Body of pancreas (tissue), 4 donors: ENCODE measurements at regions not wholly inside any gene's neighbourhood (a gene's known extent, or its start where the extent isn't known, plus 50 kb on each side); places are given as distances from the start of the nearest gene placed in this dataset.

Experiments
- ATAC-seq: fragments of 150-250 bp; one replicate; pipeline ENCODE4 v1.9.1; 2016
- DNase-seq, 4 donors: peaks; one replicate each; pipeline ENCODE4 v3.0.0-alpha.2; 2019
- H3K27ac ChIP-seq, 4 donors: fragments of 200-600 bp; sonication (generic); 1 replicate in 3 of 4; 2 replicates in 1 of 4; pipeline versions ENCODE4 v1.5.1 to v1.6.1; 2016 to 2019; ENCODE audit warnings: mild to moderate bottlenecking in 1 of 4, mixed read lengths in 1 of 4, moderate library complexity in 1 of 4
- H3K27me3 ChIP-seq, 2 donors: fragments of 200-600 bp; sonication (generic); one replicate each; pipeline ENCODE4 v1.6.0; 2016; ENCODE audit warnings: mild to moderate bottlenecking in 1 of 2
- H3K36me3 ChIP-seq, 2 donors: fragments of 200-600 bp; sonication (generic); replicated peaks in 1 of 2; 2 replicates each; pipeline ENCODE4 v1.5.1; 2016; ENCODE audit warnings: low read depth in 2 of 2; ENCODE audit not compliant: insufficient read depth in 1 of 2
- H3K4me1 ChIP-seq: fragments of 200-600 bp; sonication (generic); one replicate; pipeline ENCODE4 v1.6.0; 2016
- H3K4me3 ChIP-seq, 2 donors: fragments of 200-600 bp; sonication (generic); 1 replicate in 1 of 2; 2 replicates in 1 of 2; pipeline ENCODE4 v1.5.1; 2016 to 2019
- H3K9me3 ChIP-seq, 3 donors: fragments of 200-600 bp; sonication (generic); 1 replicate in 2 of 3; 2 replicates in 1 of 3; pipeline ENCODE4 v1.5.1; 2016
- CTCF ChIP-seq, 7 experiments: fragments of 450-650 bp in 4 of 7; fragments of 200-600 bp in 3 of 7; sonication (generic) in 3 of 7; IDR thresholded peaks; one replicate each; pipeline ENCODE4 v1.5.1; 2016 to 2019; ENCODE audit warnings: antibody characterized with exemption in 7 of 7
- POLR2A ChIP-seq, 3 donors: fragments of 450-650 bp; IDR thresholded peaks; one replicate each; pipeline ENCODE4 v1.6.1; 2016; ENCODE audit warnings: antibody characterized with exemption in 3 of 3, mild to moderate bottlenecking in 2 of 3
- WGBS, 2 donors: methylation state at CpG; one replicate each; pipeline ENCODE4 v1.1.5; 2017; 5-methylcytosine and 5-hydroxymethylcytosine counted together
- intact Hi-C: fragments of 100-400 bp; cut with DNase I; formaldehyde crosslinking; loops from one replicate; pipeline ENCODE4 v1.15.1; 2023

- no peaks in the 10 kb centered on the region for H3K9me3 ChIP-seq
- H3K36me3 ChIP-seq: no peaks in the 10 kb centered on the region
- H3K4me3 ChIP-seq: no peak overlapping the region
- no peaks in the 10 kb centered on the region for H3K4me1 ChIP-seq
- WGBS, 2 donors: 67 to 70% methylated on average over 2 of the region's 2 CpGs
- DNase-seq (no peak), ATAC-seq (no peak)
- intact Hi-C loops: no loop called here
- H3K27ac ChIP-seq: no peak overlapping the region
- TF ChIP-seq CTCF (IDR thresholded peaks at IDR 0.05) (no peak), POLR2A (IDR thresholded peaks at IDR 0.05) (no peak)
- no peaks in the 10 kb centered on the region for H3K27me3 ChIP-seq
Measured at GRCh38 chr13:53638040-53638439, 609.4 kb downstream of the OLFM4 start.

GRCh38 chr13:53642306-53642705 lies 613.7 kb downstream of the OLFM4 start:
- WGBS, 2 donors: 35 to 60% methylated on average over 3 of the region's 3 CpGs
- no peak for DNase-seq

GRCh38 chr13:53648673-53649072 lies 620.1 kb downstream of the OLFM4 start:
- Histone ChIP-seq H3K9me3 (no peaks in the 10 kb centered on the region), H3K4me3 (no peak overlapping the region), H3K27me3 (no peaks in the 10 kb centered on the region), H3K4me1 (no peaks in the 10 kb centered on the region), H3K27ac (no peak overlapping the region), H3K36me3 (no peaks in the 10 kb centered on the region)
- DNase-seq (no peak), ATAC-seq (no peak)
- 68 to 79% methylated on average over 3 of the region's 3 CpGs for whole genome bisulfite sequencing, 2 donors
- TF ChIP-seq POLR2A (IDR thresholded peaks at IDR 0.05) (no peak), CTCF (IDR thresholded peaks at IDR 0.05) (no peak)
- intact Hi-C loops: no loop called here

More at GRCh38 chr13:53642306-53642705, 613.7 kb downstream of the OLFM4 start:
- H3K27ac ChIP-seq: no peak overlapping the region
- no peaks in the 10 kb centered on the region for H3K36me3 ChIP-seq
- intact Hi-C loops: no loop called here
- no peaks in the 10 kb centered on the region for H3K4me1 ChIP-seq
- no peak for ATAC-seq
- no peaks in the 10 kb centered on the region for H3K27me3 ChIP-seq
- TF ChIP-seq POLR2A (IDR thresholded peaks at IDR 0.05) (no peak), CTCF (IDR thresholded peaks at IDR 0.05) (no peak)
- H3K9me3 ChIP-seq: no peaks in the 10 kb centered on the region
- H3K4me3 ChIP-seq: no peak overlapping the region

- no peak for DNase-seq
- Histone ChIP-seq H3K36me3 (no peaks in the 10 kb centered on the region), H3K4me3 (no peak overlapping the region), H3K4me1 (no peaks in the 10 kb centered on the region), H3K27ac (no peak overlapping the region), H3K9me3 (no peaks in the 10 kb centered on the region), H3K27me3 (no peaks in the 10 kb centered on the region)
- no peak for ATAC-seq
- no peak for TF ChIP-seq POLR2A (IDR thresholded peaks at IDR 0.05)
- 56 to 63% methylated on average over 2 of the region's 2 CpGs for WGBS, 2 donors
- intact Hi-C loops: no loop called here
Measured at GRCh38 chr13:53672005-53672404, 643.4 kb downstream of the OLFM4 start.

- no peaks in the 10 kb centered on the region for H3K9me3 ChIP-seq
- H3K27ac ChIP-seq: no peak overlapping the region
- no peaks in the 10 kb centered on the region for H3K4me1 ChIP-seq
- no peak for TF ChIP-seq POLR2A (IDR thresholded peaks at IDR 0.05)
- TF ChIP-seq CTCF (IDR thresholded peaks at IDR 0.05): no peak
- no peak overlapping the region for H3K4me3 ChIP-seq
- 54 to 62% methylated on average over 1 of the region's 1 CpG for WGBS, 2 donors
- ATAC-seq: no peak
- DNase-seq: no peak
- no peaks in the 10 kb centered on the region for H3K27me3 ChIP-seq
- intact Hi-C loops: no loop called here
- no peaks in the 10 kb centered on the region for H3K36me3 ChIP-seq
Measured at GRCh38 chr13:53683146-53683545, 654.5 kb downstream of the OLFM4 start.
